ENCODE measurements at regions not wholly inside any gene's neighbourhood (a gene's known extent, or its start where the extent isn't known, plus 50 kb on each side); places are given as distances from the start of the nearest gene placed in this dataset.

- Histone ChIP-seq H3K4me3 (ENCODE audit: low read length) (no peak overlapping the region), H3K4me1 (ENCODE audit: low read length) (no peaks in the 10 kb centered on the region), H3K27ac (ENCODE audit: low read length) (no peak overlapping the region), H3K9me2 (replicated peaks; ENCODE audit: insufficient read depth, low read length) (no peaks in the 10 kb centered on the region), H3K36me3 (replicated peaks; ENCODE audit: insufficient read depth, low read length) (no peaks in the 10 kb centered on the region), H3K9me3 (replicated peaks; ENCODE audit: insufficient read depth, low read length) (no peaks in the 10 kb centered on the region), H3K79me2 (ENCODE audit: low read length) (no peaks in the 10 kb centered on the region), H4K20me1 (ENCODE audit: insufficient read depth, low read length) (no peaks in the 10 kb centered on the region), H3K27me3 (replicated peaks; ENCODE audit: insufficient read depth, low read length) (peaks cover 31% of the 10 kb centered on the region), H3K4me2 (ENCODE audit: low read depth, low read length) (no peak overlapping the region), H3K9ac (ENCODE audit: low read length) (no peak overlapping the region), H3F3A (ENCODE audit: insufficient read depth, low read length) (no peaks in the 10 kb centered on the region), H2AFZ (ENCODE audit: low read length) (no peak overlapping the region)
- DNase-seq, result no peak
- TF ChIP-seq EZH2phosphoT487 (IDR thresholded peaks at IDR 0.05; ENCODE audit: low read length) (no peak), EZH2 (optimal IDR thresholded peaks at IDR 0.05; ENCODE audit: low read depth, low read length) (no peak)
- TF ChIP-seq, protein P1, sequence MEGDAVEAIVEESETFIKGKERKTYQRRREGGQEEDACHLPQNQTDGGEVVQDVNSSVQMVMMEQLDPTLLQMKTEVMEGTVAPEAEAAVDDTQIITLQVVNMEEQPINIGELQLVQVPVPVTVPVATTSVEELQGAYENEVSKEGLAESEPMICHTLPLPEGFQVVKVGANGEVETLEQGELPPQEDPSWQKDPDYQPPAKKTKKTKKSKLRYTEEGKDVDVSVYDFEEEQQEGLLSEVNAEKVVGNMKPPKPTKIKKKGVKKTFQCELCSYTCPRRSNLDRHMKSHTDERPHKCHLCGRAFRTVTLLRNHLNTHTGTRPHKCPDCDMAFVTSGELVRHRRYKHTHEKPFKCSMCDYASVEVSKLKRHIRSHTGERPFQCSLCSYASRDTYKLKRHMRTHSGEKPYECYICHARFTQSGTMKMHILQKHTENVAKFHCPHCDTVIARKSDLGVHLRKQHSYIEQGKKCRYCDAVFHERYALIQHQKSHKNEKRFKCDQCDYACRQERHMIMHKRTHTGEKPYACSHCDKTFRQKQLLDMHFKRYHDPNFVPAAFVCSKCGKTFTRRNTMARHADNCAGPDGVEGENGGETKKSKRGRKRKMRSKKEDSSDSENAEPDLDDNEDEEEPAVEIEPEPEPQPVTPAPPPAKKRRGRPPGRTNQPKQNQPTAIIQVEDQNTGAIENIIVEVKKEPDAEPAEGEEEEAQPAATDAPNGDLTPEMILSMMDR (IDR thresholded peaks at IDR 0.05; ENCODE audit: low read length), result no peak
These were observed 64.8 kb upstream of the PPM1J start for GRCh38 chr1:112779665-112780526.

DNA sequence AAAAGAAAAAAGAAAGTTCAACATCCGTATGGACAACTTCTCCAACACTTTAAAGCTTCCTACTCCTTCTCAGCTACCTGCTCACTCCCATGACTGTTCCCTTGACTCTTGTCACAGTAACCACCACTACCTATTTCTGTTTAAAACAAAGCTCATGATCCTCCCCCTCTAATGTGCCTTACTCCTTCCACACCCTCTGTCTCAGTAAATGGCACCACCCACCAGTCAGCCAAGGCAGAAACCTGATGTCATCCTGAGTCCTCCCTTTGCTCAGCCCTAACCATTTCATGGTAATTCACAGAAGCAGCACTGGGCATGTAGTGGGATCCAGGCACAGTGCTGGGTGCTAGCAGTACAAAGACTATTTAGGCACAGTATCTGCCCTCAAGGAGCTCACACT, 63.0 kb upstream of the PPM1J start:
- Histone ChIP-seq H3K4me2 (ENCODE audit: low read depth, low read length) (no peak overlapping the region), H3K27ac (ENCODE audit: low read length) (no peak overlapping the region), H3K9me2 (replicated peaks; ENCODE audit: insufficient read depth, low read length) (no peaks in the 10 kb centered on the region), H3K4me1 (ENCODE audit: low read length) (no peaks in the 10 kb centered on the region), H3K9ac (ENCODE audit: low read length) (no peak overlapping the region), H3K79me2 (ENCODE audit: low read length) (no peaks in the 10 kb centered on the region), H3K27me3 (replicated peaks; ENCODE audit: insufficient read depth, low read length) (peaks cover 33% of the 10 kb centered on the region), H3K4me3 (ENCODE audit: low read length) (no peak overlapping the region), H4K20me1 (ENCODE audit: insufficient read depth, low read length) (no peaks in the 10 kb centered on the region), H3K36me3 (replicated peaks; ENCODE audit: insufficient read depth, low read length) (no peaks in the 10 kb centered on the region), H3F3A (ENCODE audit: insufficient read depth, low read length) (no peaks in the 10 kb centered on the region), H3K9me3 (replicated peaks; ENCODE audit: insufficient read depth, low read length) (no peaks in the 10 kb centered on the region), H2AFZ (ENCODE audit: low read length) (no peak overlapping the region)
- TF ChIP-seq, protein P1 (IDR thresholded peaks at IDR 0.05; ENCODE audit: low read length), result no peak
- no peak for TF ChIP-seq EZH2 (optimal IDR thresholded peaks at IDR 0.05; ENCODE audit: low read depth, low read length)
- no peak for TF ChIP-seq EZH2phosphoT487 (IDR thresholded peaks at IDR 0.05; ENCODE audit: low read length)
- DNase-seq, result no peak

DNA sequence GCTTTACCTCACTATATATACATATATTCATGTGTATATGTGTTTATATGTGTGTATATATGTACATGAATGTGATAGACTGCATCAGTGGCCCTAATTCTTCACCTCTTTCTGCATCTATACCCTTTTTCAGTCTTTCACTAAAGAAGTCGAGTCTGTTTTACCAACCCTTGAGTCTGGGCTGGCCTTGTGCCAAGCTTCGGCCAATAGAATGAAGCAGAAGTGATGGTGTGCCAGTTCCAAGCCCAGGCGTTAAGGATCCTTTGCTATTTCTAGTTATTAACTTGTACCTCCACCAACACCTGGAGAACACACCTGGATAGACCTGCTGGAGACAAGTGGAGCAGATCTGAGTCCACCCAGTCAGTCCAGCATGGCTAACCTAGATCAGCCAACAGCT, 61.6 kb upstream of the PPM1J start:
- Histone ChIP-seq H3K27ac (ENCODE audit: low read length) (no peak overlapping the region), H3K9me3 (replicated peaks; ENCODE audit: insufficient read depth, low read length) (no peaks in the 10 kb centered on the region), H3K36me3 (replicated peaks; ENCODE audit: insufficient read depth, low read length) (no peaks in the 10 kb centered on the region), H3F3A (ENCODE audit: insufficient read depth, low read length) (no peaks in the 10 kb centered on the region), H3K4me1 (ENCODE audit: low read length) (no peaks in the 10 kb centered on the region), H3K4me3 (ENCODE audit: low read length) (no peak overlapping the region), H3K9ac (ENCODE audit: low read length) (no peak overlapping the region), H3K79me2 (ENCODE audit: low read length) (no peaks in the 10 kb centered on the region), H3K4me2 (ENCODE audit: low read depth, low read length) (no peak overlapping the region), H3K9me2 (replicated peaks; ENCODE audit: insufficient read depth, low read length) (no peaks in the 10 kb centered on the region), H3K27me3 (replicated peaks; ENCODE audit: insufficient read depth, low read length) (peaks cover 43% of the 10 kb centered on the region), H2AFZ (ENCODE audit: low read length) (no peak overlapping the region), H4K20me1 (ENCODE audit: insufficient read depth, low read length) (no peaks in the 10 kb centered on the region)
- TF ChIP-seq EZH2 (optimal IDR thresholded peaks at IDR 0.05; ENCODE audit: low read depth, low read length) (no peak), EZH2phosphoT487 (IDR thresholded peaks at IDR 0.05; ENCODE audit: low read length) (no peak)
- TF ChIP-seq, protein P1 (IDR thresholded peaks at IDR 0.05; ENCODE audit: low read length), result no peak
- no peak for DNase-seq

Data from MM.1S (cell line).